NCI-H1105 (cell line): ENCODE measurements at regions not wholly inside any gene's neighbourhood (a gene's known extent, or its start where the extent isn't known, plus 50 kb on each side); places are given as distances from the start of the nearest gene placed in this dataset.
"Not testable (repeated sequence)": the region's sequence is repeated elsewhere in the genome, so short reads cannot be mapped to it uniquely, and the experiment has no call there.

Experiments used
- DNase-seq: peaks from one replicate; lab custom pipeline; 2025; lab: John Stamatoyannopoulos, UW

GRCh38 chr3:176328198-176328597 lies 869.1 kb downstream of the TBL1XR1 start:
- DNase-seq = no peak

GRCh38 chr3:176326894-176327490 lies 870.3 kb downstream of the TBL1XR1 start:
- DNase-seq = not testable (repeated sequence)

- DNase-seq = not testable (repeated sequence)
Measured at GRCh38 chr3:176321532-176321931, 875.8 kb downstream of the TBL1XR1 start.

- no peak for DNase-seq
Measured at GRCh38 chr3:176321099-176321498, 876.2 kb downstream of the TBL1XR1 start.

GRCh38 chr3:176313426-176313825 lies 883.9 kb downstream of the TBL1XR1 start:
- no peak for DNase-seq

- DNase-seq = no peak
Measured at GRCh38 chr3:176310641-176311040, 886.6 kb downstream of the TBL1XR1 start.

- DNase-seq = no peak
Measured at GRCh38 chr3:176302271-176302670, 895.0 kb downstream of the TBL1XR1 start.

GRCh38 chr3:176296066-176296597 lies 901.1 kb downstream of the TBL1XR1 start:
- no peak for DNase-seq

- no peak for DNase-seq
Measured at GRCh38 chr3:176293276-176293675, 904.0 kb downstream of the TBL1XR1 start.

GRCh38 chr3:176286476-176287085 lies 910.7 kb downstream of the TBL1XR1 start:
- DNase-seq = no peak

- DNase-seq = no peak
Measured at GRCh38 chr3:176275538-176275937, 921.7 kb downstream of the TBL1XR1 start.

- DNase-seq = peak; percentile 34
Measured at GRCh38 chr3:176275113-176275512, 922.2 kb downstream of the TBL1XR1 start.

- DNase-seq = peak; percentile 98
Measured at GRCh38 chr3:176274161-176274560, 923.1 kb downstream of the TBL1XR1 start.

- no peak for DNase-seq
Measured at GRCh38 chr3:176262071-176262470, 935.2 kb downstream of the TBL1XR1 start.

- DNase-seq = no peak
Measured at GRCh38 chr3:176247191-176247590, 950.1 kb downstream of the TBL1XR1 start.

GRCh38 chr3:176219970-176220369 lies 977.3 kb downstream of the TBL1XR1 start:
- DNase-seq = no peak

GRCh38 chr3:176214758-176215157 lies 982.5 kb downstream of the TBL1XR1 start:
- DNase-seq = no peak

- DNase-seq = not testable (repeated sequence)
Measured at GRCh38 chr3:176213314-176213713, 984.0 kb downstream of the TBL1XR1 start.

GRCh38 chr3:176208915-176209314 lies 988.4 kb downstream of the TBL1XR1 start:
- no peak for DNase-seq

GRCh38 chr3:176208283-176208682 lies 989.0 kb downstream of the TBL1XR1 start:
- no peak for DNase-seq

GRCh38 chr3:176206809-176207208 lies 990.5 kb downstream of the TBL1XR1 start:
- DNase-seq = no peak

GRCh38 chr3:176202652-176203051 lies 994.6 kb downstream of the TBL1XR1 start:
- DNase-seq = peak; percentile 41

- DNase-seq = no peak
Measured at GRCh38 chr3:176193032-176193730, 1004.1 kb downstream of the TBL1XR1 start.
